ENCODE measurements at regions not wholly inside any gene's neighbourhood (a gene's known extent, or its start where the extent isn't known, plus 50 kb on each side); places are given as distances from the start of the nearest gene placed in this dataset.

DNA sequence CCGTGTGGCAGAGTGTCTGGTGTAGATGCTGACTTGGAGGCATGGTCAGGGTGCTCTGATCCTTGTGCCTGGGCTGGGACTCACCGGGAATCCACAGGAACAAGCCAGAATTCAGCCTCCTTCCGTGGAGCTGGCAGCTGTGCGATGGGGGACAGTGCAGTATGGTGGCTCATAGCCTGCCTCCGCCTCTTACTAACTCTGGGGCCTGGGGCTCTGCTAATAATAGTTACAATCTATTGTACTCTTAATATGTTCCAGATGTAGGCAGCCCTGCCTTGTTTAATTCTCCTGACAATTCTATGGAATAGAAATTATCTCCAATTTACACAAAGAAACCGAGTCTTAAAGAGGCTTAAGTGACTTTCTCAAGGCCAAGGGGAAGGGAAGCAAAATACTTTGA lies 77.6 kb downstream of the PCDH1 start:
- TF ChIP-seq EGR1 (IDR thresholded peaks at IDR 0.05) (no peak), REST (IDR thresholded peaks at IDR 0.05; ENCODE audit: low read depth) (no peak), ZBTB7A (IDR thresholded peaks at IDR 0.05; ENCODE audit: low read depth) (no peak), RAD21 (IDR thresholded peaks at IDR 0.05; ENCODE audit: low read depth) (no peak), EP300 (IDR thresholded peaks at IDR 0.05; ENCODE audit: borderline replicate concordance) (no peak), CREB1 (IDR thresholded peaks at IDR 0.05; ENCODE audit: low read depth) (no peak), NFIC (IDR thresholded peaks at IDR 0.05) (no peak), YY1 (IDR thresholded peaks at IDR 0.05; ENCODE audit: low read depth) (no peak), CEBPB (IDR thresholded peaks at IDR 0.05) (no peak)
- TF ChIP-seq, protein P1, sequence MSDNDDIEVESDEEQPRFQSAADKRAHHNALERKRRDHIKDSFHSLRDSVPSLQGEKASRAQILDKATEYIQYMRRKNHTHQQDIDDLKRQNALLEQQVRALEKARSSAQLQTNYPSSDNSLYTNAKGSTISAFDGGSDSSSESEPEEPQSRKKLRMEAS (IDR thresholded peaks at IDR 0.05): no peak
- TF ChIP-seq, protein P2, sequence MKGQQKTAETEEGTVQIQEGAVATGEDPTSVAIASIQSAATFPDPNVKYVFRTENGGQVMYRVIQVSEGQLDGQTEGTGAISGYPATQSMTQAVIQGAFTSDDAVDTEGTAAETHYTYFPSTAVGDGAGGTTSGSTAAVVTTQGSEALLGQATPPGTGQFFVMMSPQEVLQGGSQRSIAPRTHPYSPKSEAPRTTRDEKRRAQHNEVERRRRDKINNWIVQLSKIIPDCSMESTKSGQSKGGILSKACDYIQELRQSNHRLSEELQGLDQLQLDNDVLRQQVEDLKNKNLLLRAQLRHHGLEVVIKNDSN (IDR thresholded peaks at IDR 0.05): no peak

Measured in Ishikawa (cell line).